Effector memory CD8-positive, alpha-beta T cell (primary cell): ENCODE measurements at regions not wholly inside any gene's neighbourhood (a gene's known extent, or its start where the extent isn't known, plus 50 kb on each side); places are given as distances from the start of the nearest gene placed in this dataset.

Source experiments
- ATAC-seq: fragments of 150-1000 bp; cut with Tn5 transposase; replicated peaks from 2 replicates; pipeline ENCODE4 v1.10.0; 2021; ENCODE audit warnings: mild to moderate bottlenecking, moderate library complexity
- DNase-seq, 3 experiments: peaks; one replicate each; pipeline ENCODE4 v3.0.0; 2021
- H3K27ac Mint-ChIP-seq, 2 donors: one replicate each; pipeline ENCODE4 v1.8.0; 2022; ENCODE audit warnings: mild to moderate bottlenecking in 2 of 2, mixed read lengths in 2 of 2, moderate library complexity in 2 of 2
- H3K27me3 Mint-ChIP-seq, 2 donors: one replicate each; pipeline ENCODE4 v1.8.0; 2022; ENCODE audit warnings: mixed read lengths in 2 of 2
- H3K36me3 Mint-ChIP-seq: one replicate; pipeline ENCODE4 v1.8.0; 2022; ENCODE audit warnings: mild to moderate bottlenecking, moderate library complexity, mixed read lengths; ENCODE audit not compliant: insufficient read depth
- H3K4me1 Mint-ChIP-seq, 2 donors: one replicate each; pipeline ENCODE4 v1.8.0; 2022; ENCODE audit warnings: low read depth in 2 of 2, mixed read lengths in 2 of 2
- H3K4me3 Mint-ChIP-seq, 2 donors: one replicate each; pipeline ENCODE4 v1.8.0; 2022; ENCODE audit warnings: mild to moderate bottlenecking in 2 of 2, mixed read lengths in 2 of 2, moderate library complexity in 2 of 2
- H3K9me3 Mint-ChIP-seq, 2 donors: one replicate each; pipeline ENCODE4 v1.8.0; 2022; ENCODE audit warnings: mixed read lengths in 2 of 2

- ATAC-seq = no peak
- no peak for DNase-seq
- H3K27me3 Mint-ChIP-seq = no peaks in the 10 kb centered on the region
- no peak overlapping the region for H3K4me3 Mint-ChIP-seq
- H3K27ac Mint-ChIP-seq = no peak overlapping the region
- H3K9me3 Mint-ChIP-seq = no peaks in the 10 kb centered on the region
- no peaks in the 10 kb centered on the region for H3K4me1 Mint-ChIP-seq
- no peaks in the 10 kb centered on the region for H3K36me3 Mint-ChIP-seq
These were observed 265.3 kb upstream of the MMS22L start for GRCh38 chr6:97548354-97548753.

- H3K36me3 Mint-ChIP-seq = no peaks in the 10 kb centered on the region
- H3K27me3 Mint-ChIP-seq = no peaks in the 10 kb centered on the region
- peaks cover 0 to 10% of the 10 kb centered on the region in 2 donors for H3K9me3 Mint-ChIP-seq
- no peak overlapping the region for H3K27ac Mint-ChIP-seq
- ATAC-seq = no peak
- H3K4me1 Mint-ChIP-seq = no peaks in the 10 kb centered on the region
- H3K4me3 Mint-ChIP-seq = no peak overlapping the region
- no peak for DNase-seq
These were observed 274.3 kb upstream of the MMS22L start for GRCh38 chr6:97557355-97557754.

- Mint-ChIP-seq H3K9me3 (peaks cover 3 to 10% of the 10 kb centered on the region in 2 donors), H3K27me3 (no peaks in the 10 kb centered on the region), H3K4me1 (no peaks in the 10 kb centered on the region), H3K27ac (no peak overlapping the region), H3K36me3 (no peaks in the 10 kb centered on the region), H3K4me3 (no peak overlapping the region)
- no peak for DNase-seq
- ATAC-seq = no peak
These were observed 280.5 kb upstream of the MMS22L start for GRCh38 chr6:97563529-97563928.

DNA sequence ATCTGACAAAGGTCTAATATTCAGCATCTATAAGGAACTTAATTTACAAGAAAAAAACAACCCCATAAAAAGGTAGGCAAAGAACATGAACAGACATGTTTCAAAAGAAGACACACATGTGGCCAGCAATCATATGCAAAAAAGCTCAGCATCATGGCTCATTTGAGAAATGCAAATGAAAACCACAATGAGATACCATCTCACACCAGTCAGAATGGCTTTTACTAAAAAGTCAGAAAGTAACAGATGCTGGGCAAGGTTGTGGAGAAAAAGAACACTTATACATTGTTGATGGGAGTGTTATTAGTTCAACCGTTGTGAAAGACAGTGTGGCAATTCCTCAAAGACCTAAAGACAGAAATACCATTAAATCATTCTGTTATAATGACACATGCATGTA, 289.9 kb upstream of the MMS22L start:
- DNase-seq (no peak), ATAC-seq (no peak)
- Mint-ChIP-seq H3K27ac (no peak overlapping the region), H3K4me1 (no peaks in the 10 kb centered on the region), H3K36me3 (no peaks in the 10 kb centered on the region), H3K27me3 (no peaks in the 10 kb centered on the region), H3K4me3 (no peak overlapping the region), H3K9me3 (no peaks in the 10 kb centered on the region)

- Mint-ChIP-seq H3K9me3 (peaks cover 0 to 5% of the 10 kb centered on the region in 2 donors), H3K27ac (no peak overlapping the region), H3K4me3 (no peak overlapping the region), H3K27me3 (no peaks in the 10 kb centered on the region), H3K36me3 (no peaks in the 10 kb centered on the region), H3K4me1 (no peaks in the 10 kb centered on the region)
- ATAC-seq = no peak
- no peak for DNase-seq
These were observed 303.3 kb upstream of the MMS22L start for GRCh38 chr6:97586344-97586743.

DNA sequence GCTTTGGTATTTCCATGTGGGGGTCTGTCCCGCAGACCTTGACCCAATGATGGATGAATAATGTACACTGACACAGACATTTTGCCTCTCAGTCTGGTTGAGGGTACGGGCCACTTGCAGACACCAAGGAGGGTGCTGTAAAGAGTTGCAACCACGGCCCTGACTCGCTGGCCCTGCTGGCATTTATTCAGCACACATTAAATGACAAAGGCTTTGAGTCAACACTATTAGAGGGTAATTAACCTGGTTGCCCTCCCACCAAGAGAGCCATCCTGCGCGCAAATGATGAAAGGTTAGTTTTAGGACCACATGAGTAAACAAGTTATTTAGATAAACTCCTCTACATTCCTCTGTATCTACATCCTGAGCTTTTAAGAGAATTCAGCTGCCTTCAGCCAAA, 308.9 kb upstream of the MMS22L start:
- ATAC-seq = no peak
- Mint-ChIP-seq H3K9me3 (peaks cover 0 to 5% of the 10 kb centered on the region in 2 donors), H3K27ac (no peak overlapping the region), H3K4me1 (no peaks in the 10 kb centered on the region), H3K36me3 (no peaks in the 10 kb centered on the region), H3K4me3 (no peak overlapping the region), H3K27me3 (no peaks in the 10 kb centered on the region)
- DNase-seq = no peak

DNA sequence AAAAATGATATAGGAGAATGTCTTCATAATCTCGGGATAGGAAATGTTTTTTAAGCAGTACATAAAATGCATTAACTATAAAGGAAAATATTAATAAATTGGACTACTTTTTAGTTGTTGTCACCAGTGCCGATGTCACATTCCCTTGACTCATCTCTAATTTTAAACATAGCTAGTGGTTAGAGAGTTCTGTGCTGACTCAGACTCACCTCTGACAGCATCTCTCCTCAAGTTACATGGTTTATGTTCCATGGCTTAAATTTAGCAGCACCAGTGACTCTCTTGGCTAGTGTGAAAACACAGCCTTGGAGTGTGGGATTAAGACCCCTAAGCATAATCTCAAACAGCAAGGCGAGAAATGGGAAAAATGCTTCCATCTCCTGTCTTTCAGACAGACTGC, 311.8 kb upstream of the MMS22L start:
- Mint-ChIP-seq H3K27me3 (no peaks in the 10 kb centered on the region), H3K36me3 (no peaks in the 10 kb centered on the region), H3K4me1 (no peaks in the 10 kb centered on the region), H3K4me3 (no peak overlapping the region), H3K27ac (no peak overlapping the region), H3K9me3 (no peaks in the 10 kb centered on the region)
- ATAC-seq (no peak), DNase-seq (no peak)

GRCh38 chr6:97621111-97621510, 338.1 kb upstream of the MMS22L start:
- no peaks in the 10 kb centered on the region for H3K36me3 Mint-ChIP-seq
- no peak overlapping the region for H3K4me3 Mint-ChIP-seq
- no peaks in the 10 kb centered on the region for H3K27me3 Mint-ChIP-seq
- no peaks in the 10 kb centered on the region for H3K4me1 Mint-ChIP-seq
- no peak overlapping the region for H3K27ac Mint-ChIP-seq
- ATAC-seq (no peak), DNase-seq (no peak)
- peaks cover 8% of the 10 kb centered on the region in 2 donors for H3K9me3 Mint-ChIP-seq

DNA sequence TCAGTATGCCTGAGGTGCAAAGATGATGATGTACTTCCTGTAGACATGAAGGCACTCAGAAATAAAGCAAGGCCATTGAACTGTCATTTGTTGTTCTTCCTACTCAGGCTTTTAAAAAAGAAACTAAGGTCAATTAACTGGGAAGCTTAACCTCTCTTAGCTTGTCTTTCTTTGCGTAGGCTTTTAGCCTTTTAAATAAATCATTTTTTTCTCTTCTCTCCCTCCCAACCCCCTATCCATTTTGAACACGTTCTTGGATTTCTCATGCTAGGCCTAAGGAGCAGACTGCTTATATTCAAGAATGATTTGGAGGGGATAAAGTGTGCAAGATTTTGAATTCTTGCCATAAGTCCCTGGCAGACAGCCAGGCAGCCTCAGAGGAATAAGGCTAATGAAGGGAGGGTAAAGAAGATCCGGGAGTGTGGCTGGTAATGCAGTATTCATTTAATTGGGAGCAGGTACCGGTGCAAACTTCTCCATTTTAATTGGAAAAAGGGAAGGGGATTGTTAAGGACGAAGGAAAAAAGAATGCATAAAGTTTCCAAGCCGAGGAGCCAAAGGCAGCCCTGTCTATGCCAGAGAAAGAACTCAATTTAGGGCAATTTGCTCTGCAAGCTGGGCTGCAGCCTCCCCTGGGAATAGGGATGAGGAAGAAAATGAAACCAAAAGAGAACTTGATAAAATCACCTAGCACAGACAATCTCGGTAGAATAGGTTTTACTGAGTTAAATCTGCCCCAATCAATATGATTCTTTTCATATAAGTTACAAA, 343.8 kb upstream of the MMS22L start:
- Mint-ChIP-seq H3K4me1 (no peaks in the 10 kb centered on the region), H3K9me3 (peaks cover 8 to 10% of the 10 kb centered on the region in 2 donors), H3K27me3 (no peaks in the 10 kb centered on the region), H3K4me3 (no peak overlapping the region), H3K27ac (no peak overlapping the region), H3K36me3 (no peaks in the 10 kb centered on the region)
- no peak for ATAC-seq
- no peak for DNase-seq

DNA sequence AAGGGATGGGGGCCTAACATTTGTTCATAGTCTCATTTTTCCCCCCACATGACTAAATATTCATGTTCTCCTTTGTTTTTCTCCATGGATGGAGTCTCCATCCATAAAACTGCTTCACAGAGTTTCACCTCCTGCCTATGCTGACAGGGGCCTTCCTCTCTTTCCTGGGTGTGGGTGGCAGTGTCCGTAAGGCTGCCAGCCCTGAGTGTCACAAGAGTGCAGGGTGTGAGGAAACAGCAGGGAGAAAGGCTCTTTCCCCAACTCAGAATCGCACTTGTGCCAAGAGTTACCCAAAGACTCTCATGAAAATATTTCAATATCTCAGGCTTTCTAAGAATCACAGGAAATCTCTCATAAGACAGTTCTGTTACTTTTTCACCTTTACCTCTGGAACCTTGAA, 346.2 kb upstream of the MMS22L start:
- H3K36me3 Mint-ChIP-seq = no peaks in the 10 kb centered on the region
- H3K27ac Mint-ChIP-seq = no peak overlapping the region
- DNase-seq = no peak
- no peaks in the 10 kb centered on the region for H3K4me1 Mint-ChIP-seq
- ATAC-seq = no peak
- H3K9me3 Mint-ChIP-seq = peaks cover 0 to 2% of the 10 kb centered on the region in 2 donors
- H3K4me3 Mint-ChIP-seq = no peak overlapping the region
- H3K27me3 Mint-ChIP-seq = no peaks in the 10 kb centered on the region

DNA sequence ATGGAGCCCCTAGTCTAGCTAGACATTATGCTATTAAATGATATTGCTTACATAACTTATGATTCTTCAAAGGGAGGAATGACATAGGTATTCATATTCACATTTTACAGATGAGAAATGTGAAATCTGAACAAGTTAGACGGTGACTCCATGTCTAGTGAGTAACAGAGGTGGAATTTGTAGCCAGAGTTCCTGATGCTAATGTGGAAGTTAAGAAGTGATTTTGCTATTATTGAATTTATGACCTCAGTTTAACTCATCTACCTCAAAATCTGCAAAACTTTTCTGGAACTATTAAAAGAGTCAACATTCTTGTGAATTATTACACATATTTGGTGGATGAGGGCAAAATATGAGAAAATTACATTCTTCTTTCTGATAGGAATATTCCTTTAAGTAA, 347.6 kb upstream of the MMS22L start:
- H3K27me3 Mint-ChIP-seq = no peaks in the 10 kb centered on the region
- ATAC-seq (no peak), DNase-seq (no peak)
- H3K4me1 Mint-ChIP-seq = no peaks in the 10 kb centered on the region
- H3K9me3 Mint-ChIP-seq = peaks cover 0 to 2% of the 10 kb centered on the region in 2 donors
- H3K36me3 Mint-ChIP-seq = no peaks in the 10 kb centered on the region
- H3K4me3 Mint-ChIP-seq = no peak overlapping the region
- no peak overlapping the region for H3K27ac Mint-ChIP-seq

- Mint-ChIP-seq H3K36me3 (no peaks in the 10 kb centered on the region), H3K4me1 (no peaks in the 10 kb centered on the region), H3K4me3 (no peak overlapping the region), H3K9me3 (peaks cover 4 to 7% of the 10 kb centered on the region in 2 donors), H3K27me3 (no peaks in the 10 kb centered on the region), H3K27ac (no peak overlapping the region)
- ATAC-seq = no peak
- DNase-seq = no peak
These were observed 349.3 kb upstream of the MMS22L start for GRCh38 chr6:97632341-97632740.

DNA sequence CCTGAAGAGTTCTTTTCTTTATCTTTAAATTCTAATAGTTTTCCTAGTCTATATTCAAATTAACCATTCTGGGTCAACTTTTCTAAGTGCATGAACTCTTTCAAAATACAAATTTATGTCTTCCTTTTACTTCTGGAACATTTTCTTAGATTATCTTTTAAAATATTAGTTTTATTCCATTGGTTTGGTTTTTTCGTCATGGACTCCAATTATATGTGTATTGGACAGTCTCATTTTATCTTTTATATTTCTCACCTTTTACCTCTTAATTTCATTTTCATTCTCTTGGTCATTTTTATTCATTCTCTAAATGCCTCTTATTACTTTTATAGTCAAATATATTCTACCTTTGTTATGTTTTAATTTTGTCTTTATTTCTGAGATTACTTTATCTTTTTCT, 356.7 kb upstream of the MMS22L start:
- Mint-ChIP-seq H3K27ac (no peak overlapping the region), H3K27me3 (no peaks in the 10 kb centered on the region), H3K4me3 (no peak overlapping the region), H3K9me3 (peaks cover 5 to 20% of the 10 kb centered on the region in 2 donors), H3K36me3 (no peaks in the 10 kb centered on the region), H3K4me1 (no peaks in the 10 kb centered on the region)
- DNase-seq (no peak), ATAC-seq (no peak)

GRCh38 chr6:97644353-97644752, 361.3 kb upstream of the MMS22L start:
- no peaks in the 10 kb centered on the region for H3K4me1 Mint-ChIP-seq
- peaks cover 4 to 13% of the 10 kb centered on the region in 2 donors for H3K9me3 Mint-ChIP-seq
- H3K36me3 Mint-ChIP-seq = no peaks in the 10 kb centered on the region
- H3K27ac Mint-ChIP-seq = no peak overlapping the region
- H3K27me3 Mint-ChIP-seq = no peaks in the 10 kb centered on the region
- DNase-seq = no peak
- no peak overlapping the region for H3K4me3 Mint-ChIP-seq
- ATAC-seq = no peak
